ENCODE measurements at regions not wholly inside any gene's neighbourhood (a gene's known extent, or its start where the extent isn't known, plus 50 kb on each side); places are given as distances from the start of the nearest gene placed in this dataset.

GRCh38 chr12:90839346-90839745, 115.6 kb downstream of the CCER1 start:
- Histone ChIP-seq H3K4me3 (no peak overlapping the region), H3K36me3 (no peaks in the 10 kb centered on the region), H3K27me3 (no peaks in the 10 kb centered on the region), H3K27ac (no peak overlapping the region), H3K9me3 (no peaks in the 10 kb centered on the region), H3K4me1 (no peaks in the 10 kb centered on the region)
- TF ChIP-seq CTCF (IDR thresholded peaks at IDR 0.05) = no peak
- DNase-seq (ENCODE audit: low spot score) = no peak

- Histone ChIP-seq H3K27ac (no peak overlapping the region), H3K27me3 (no peaks in the 10 kb centered on the region), H3K4me1 (no peaks in the 10 kb centered on the region), H3K4me3 (no peak overlapping the region), H3K9me3 (no peaks in the 10 kb centered on the region), H3K36me3 (no peaks in the 10 kb centered on the region)
- DNase-seq (ENCODE audit: low spot score) = no peak
- TF ChIP-seq CTCF (IDR thresholded peaks at IDR 0.05) = no peak
These were observed 118.3 kb downstream of the CCER1 start for GRCh38 chr12:90836689-90837088.

GRCh38 chr12:90833228-90833627, 121.7 kb downstream of the CCER1 start:
- no peaks in the 10 kb centered on the region for H3K27me3 ChIP-seq
- no peak overlapping the region for H3K4me3 ChIP-seq
- TF ChIP-seq CTCF (IDR thresholded peaks at IDR 0.05) = no peak
- DNase-seq (ENCODE audit: low spot score) = no peak
- no peaks in the 10 kb centered on the region for H3K4me1 ChIP-seq
- no peaks in the 10 kb centered on the region for H3K9me3 ChIP-seq
- H3K36me3 ChIP-seq = no peaks in the 10 kb centered on the region
- H3K27ac ChIP-seq = no peak overlapping the region

GRCh38 chr12:90832427-90832826, 122.5 kb downstream of the CCER1 start:
- H3K4me3 ChIP-seq = no peak overlapping the region
- H3K27me3 ChIP-seq = no peaks in the 10 kb centered on the region
- H3K4me1 ChIP-seq = no peaks in the 10 kb centered on the region
- no peaks in the 10 kb centered on the region for H3K36me3 ChIP-seq
- H3K9me3 ChIP-seq = no peaks in the 10 kb centered on the region
- no peak for DNase-seq (ENCODE audit: low spot score)
- no peak overlapping the region for H3K27ac ChIP-seq
- TF ChIP-seq CTCF (IDR thresholded peaks at IDR 0.05) = no peak

- Histone ChIP-seq H3K36me3 (no peaks in the 10 kb centered on the region), H3K9me3 (no peaks in the 10 kb centered on the region), H3K27ac (no peak overlapping the region), H3K4me3 (no peak overlapping the region), H3K27me3 (no peaks in the 10 kb centered on the region), H3K4me1 (no peaks in the 10 kb centered on the region)
- no peak for DNase-seq (ENCODE audit: low spot score)
- TF ChIP-seq CTCF (IDR thresholded peaks at IDR 0.05) = no peak
These were observed 123.3 kb downstream of the CCER1 start for GRCh38 chr12:90831712-90832111.

GRCh38 chr12:90829044-90829443, 125.9 kb downstream of the CCER1 start:
- H3K4me1 ChIP-seq = no peaks in the 10 kb centered on the region
- H3K27me3 ChIP-seq = no peaks in the 10 kb centered on the region
- H3K36me3 ChIP-seq = no peaks in the 10 kb centered on the region
- DNase-seq (ENCODE audit: low spot score) = no peak
- H3K9me3 ChIP-seq = no peaks in the 10 kb centered on the region
- H3K27ac ChIP-seq = no peak overlapping the region
- no peak overlapping the region for H3K4me3 ChIP-seq
- no peak for TF ChIP-seq CTCF (IDR thresholded peaks at IDR 0.05)

Measured in right atrium auricular region (tissue), 2 donors.